ENCODE measurements at regions not wholly inside any gene's neighbourhood (a gene's known extent, or its start where the extent isn't known, plus 50 kb on each side); places are given as distances from the start of the nearest gene placed in this dataset.

DNA sequence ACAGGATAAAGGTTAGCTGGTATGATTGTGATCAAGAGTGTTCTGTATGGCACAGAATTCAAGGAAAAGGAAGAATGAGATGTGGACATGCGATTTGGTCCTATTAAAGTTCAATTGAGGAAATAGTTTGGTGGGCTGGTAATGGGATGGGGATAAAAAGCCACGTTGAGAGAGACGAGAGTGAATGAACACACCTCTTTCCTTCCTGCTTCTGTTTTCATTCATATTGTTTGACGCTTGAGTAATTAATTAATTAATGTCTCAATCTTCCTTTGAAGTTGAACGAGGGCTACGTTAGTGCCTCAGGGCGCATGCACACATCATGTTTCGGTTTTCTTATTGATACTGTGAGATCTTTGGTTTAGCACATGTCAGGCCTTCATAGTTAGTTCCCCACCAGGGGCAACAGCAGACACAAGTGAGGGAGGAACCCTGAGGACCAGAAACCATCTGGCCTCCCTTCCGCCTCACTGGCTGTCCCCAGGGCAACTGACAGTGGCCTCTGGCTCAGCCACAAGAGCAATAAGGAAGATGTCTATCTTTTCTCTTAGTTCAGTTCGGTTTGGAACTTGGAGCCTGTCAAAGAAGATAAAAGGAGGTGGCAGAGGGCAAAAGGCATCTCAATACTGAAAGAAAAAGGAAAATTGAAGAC, 116.0 kb downstream of the LIPG start:
- DNase-seq (ENCODE audit: low read depth in 2 of 2): no peak
- TF ChIP-seq EZH2 (IDR thresholded peaks at IDR 0.05; ENCODE audit: low read length, missing control alignments): no peak
- no peak for TF ChIP-seq CTCF (conservative IDR thresholded peaks at IDR 0.05 in 1 of 2, IDR thresholded peaks at IDR 0.05 in 1 of 2; ENCODE audit: low read depth in 1 of 2, low read length in 2 of 2)
- Histone ChIP-seq H3K9ac (ENCODE audit: insufficient read depth, low read length) (no peak overlapping the region), H3K27me3 (ENCODE audit: control insufficient read depth, insufficient read depth, low read length) (no peaks in the 10 kb centered on the region), H2AFZ (ENCODE audit: low read length) (no peak overlapping the region), H3K4me2 (ENCODE audit: extremely low read depth, insufficient read depth, low read length) (no peak overlapping the region), H3K9me3 (ENCODE audit: control insufficient read depth, insufficient read depth, low read depth, low read length) (no peaks in the 10 kb centered on the region), H3K27ac (ENCODE audit: insufficient read depth, low read length) (no peak overlapping the region), H3K4me3 (replicated peaks in 1 of 4; ENCODE audit: control extremely low read depth in 1 of 4, insufficient read depth in 1 of 4, low read depth in 3 of 4, low read length in 4 of 4) (no peak overlapping the region), H3K36me3 (ENCODE audit: control insufficient read depth, insufficient read depth, low read length) (no peaks in the 10 kb centered on the region), H4K20me1 (ENCODE audit: control insufficient read depth, extremely low read depth, insufficient read depth, low read length) (no peaks in the 10 kb centered on the region), H3K4me1 (ENCODE audit: control insufficient read depth, extremely low read depth, insufficient read depth, low read length) (no peaks in the 10 kb centered on the region), H3K79me2 (ENCODE audit: control insufficient read depth, insufficient read depth, low read length) (no peaks in the 10 kb centered on the region)

GRCh38 chr18:49677081-49677480, 115.2 kb downstream of the LIPG start:
- H3K4me2 ChIP-seq (ENCODE audit: extremely low read depth, insufficient read depth, low read length): no peak overlapping the region
- H3K27me3 ChIP-seq (ENCODE audit: control insufficient read depth, insufficient read depth, low read length): no peaks in the 10 kb centered on the region
- no peak overlapping the region for H2AFZ ChIP-seq (ENCODE audit: low read length)
- H3K9ac ChIP-seq (ENCODE audit: insufficient read depth, low read length): no peak overlapping the region
- H3K79me2 ChIP-seq (ENCODE audit: control insufficient read depth, insufficient read depth, low read length): no peaks in the 10 kb centered on the region
- peak; percentile 14 to 15 for DNase-seq (ENCODE audit: low read depth in 2 of 2)
- H3K36me3 ChIP-seq (ENCODE audit: control insufficient read depth, insufficient read depth, low read length): no peaks in the 10 kb centered on the region
- no peak for TF ChIP-seq CTCF (conservative IDR thresholded peaks at IDR 0.05 in 1 of 2, IDR thresholded peaks at IDR 0.05 in 1 of 2; ENCODE audit: low read depth in 1 of 2, low read length in 2 of 2)
- no peak for TF ChIP-seq EZH2 (IDR thresholded peaks at IDR 0.05; ENCODE audit: low read length, missing control alignments)
- H3K9me3 ChIP-seq (ENCODE audit: control insufficient read depth, insufficient read depth, low read depth, low read length): no peaks in the 10 kb centered on the region
- no peak overlapping the region for H3K4me3 ChIP-seq (replicated peaks in 1 of 4; ENCODE audit: control extremely low read depth in 1 of 4, insufficient read depth in 1 of 4, low read depth in 3 of 4, low read length in 4 of 4)
- H3K27ac ChIP-seq (ENCODE audit: insufficient read depth, low read length): no peak overlapping the region
- H4K20me1 ChIP-seq (ENCODE audit: control insufficient read depth, extremely low read depth, insufficient read depth, low read length): no peaks in the 10 kb centered on the region
- no peaks in the 10 kb centered on the region for H3K4me1 ChIP-seq (ENCODE audit: control insufficient read depth, extremely low read depth, insufficient read depth, low read length)

GRCh38 chr18:49673281-49673680, 111.4 kb downstream of the LIPG start:
- no peak overlapping the region for H3K27ac ChIP-seq (ENCODE audit: insufficient read depth, low read length)
- no peak overlapping the region for H3K9ac ChIP-seq (ENCODE audit: insufficient read depth, low read length)
- no peaks in the 10 kb centered on the region for H3K4me1 ChIP-seq (ENCODE audit: control insufficient read depth, extremely low read depth, insufficient read depth, low read length)
- no peak overlapping the region for H3K4me3 ChIP-seq (replicated peaks in 1 of 4; ENCODE audit: control extremely low read depth in 1 of 4, insufficient read depth in 1 of 4, low read depth in 3 of 4, low read length in 4 of 4)
- H2AFZ ChIP-seq (ENCODE audit: low read length): no peak overlapping the region
- H3K9me3 ChIP-seq (ENCODE audit: control insufficient read depth, insufficient read depth, low read depth, low read length): no peaks in the 10 kb centered on the region
- H4K20me1 ChIP-seq (ENCODE audit: control insufficient read depth, extremely low read depth, insufficient read depth, low read length): no peaks in the 10 kb centered on the region
- no peaks in the 10 kb centered on the region for H3K36me3 ChIP-seq (ENCODE audit: control insufficient read depth, insufficient read depth, low read length)
- peaks cover 2% of the 10 kb centered on the region for H3K27me3 ChIP-seq (ENCODE audit: control insufficient read depth, insufficient read depth, low read length)
- H3K79me2 ChIP-seq (ENCODE audit: control insufficient read depth, insufficient read depth, low read length): no peaks in the 10 kb centered on the region
- DNase-seq (ENCODE audit: low read depth in 2 of 2): no peak
- TF ChIP-seq CTCF (conservative IDR thresholded peaks at IDR 0.05 in 1 of 2, IDR thresholded peaks at IDR 0.05 in 1 of 2; ENCODE audit: low read depth in 1 of 2, low read length in 2 of 2) (no peak), EZH2 (IDR thresholded peaks at IDR 0.05; ENCODE audit: low read length, missing control alignments) (no peak)
- H3K4me2 ChIP-seq (ENCODE audit: extremely low read depth, insufficient read depth, low read length): no peak overlapping the region
